Mucosa of descending colon (tissue), 3 donors: ENCODE measurements at regions not wholly inside any gene's neighbourhood (a gene's known extent, or its start where the extent isn't known, plus 50 kb on each side); places are given as distances from the start of the nearest gene placed in this dataset.

Source experiments
- ATAC-seq: fragments of 200-7000 bp; cut with Tn5 transposase; one replicate; pipeline ENCODE4 v1.9.1; 2020; ENCODE audit warnings: mild to moderate bottlenecking, moderate library complexity
- DNase-seq, 3 donors: peaks; one replicate each; pipeline ENCODE4 v3.0.0-alpha.2; 2020
- H3K36me3 ChIP-seq: fragments of 200-600 bp; one replicate; pipeline ENCODE4 v1.8.0; 2021; ENCODE audit warnings: low read depth, mild to moderate bottlenecking
- H3K4me1 ChIP-seq: fragments of 200-600 bp; one replicate; pipeline ENCODE4 v1.8.0; 2021; ENCODE audit warnings: low read depth, mild to moderate bottlenecking
- H3K4me3 ChIP-seq: fragments of 200-600 bp; one replicate; pipeline ENCODE4 v1.8.0; 2021; ENCODE audit warnings: mild to moderate bottlenecking
- H3K9me3 ChIP-seq: fragments of 200-600 bp; one replicate; pipeline ENCODE4 v1.8.0; 2021; ENCODE audit warnings: mild to moderate bottlenecking
- CTCF ChIP-seq: fragments of 200-600 bp; IDR thresholded peaks from one replicate; pipeline ENCODE4 v1.8.0; 2022; ENCODE audit warnings: antibody characterized with exemption, mild to moderate bottlenecking
- intact Hi-C, 2 donors: fragments of 100-400 bp; cut with DNase I in 1 of 2; cut with micrococcal nuclease in 1 of 2; formaldehyde crosslinking; loops; one replicate each; pipeline versions ENCODE4 v1.11.0 to v1.11.1; 2022; cut with DNase I, micrococcal nuclease
- donor health status: DM: no; HTN: no; CAD: no; lungs with moderate emphysema.
- donor health status: DM: no; HTN: no; CAD: no.
- donor health status: DM: no; HTN: yes; CAD: no.

GRCh38 chr13:110097013-110097412, 209.9 kb downstream of the COL4A1 start:
- TF ChIP-seq CTCF, result no peak
- intact Hi-C loops, result no loop called here
- ATAC-seq (no peak), DNase-seq (no peak)
- no peaks in the 10 kb centered on the region for H3K36me3 ChIP-seq
- H3K4me1 ChIP-seq, result peaks cover 5% of the 10 kb centered on the region
- no peak overlapping the region for H3K4me3 ChIP-seq
- H3K9me3 ChIP-seq, result peaks cover 2% of the 10 kb centered on the region

- DNase-seq (no peak), ATAC-seq (no peak)
- Histone ChIP-seq H3K9me3 (no peaks in the 10 kb centered on the region), H3K36me3 (no peaks in the 10 kb centered on the region), H3K4me1 (peaks cover 5% of the 10 kb centered on the region), H3K4me3 (no peak overlapping the region)
- intact Hi-C loops, result no loop called here
- TF ChIP-seq CTCF, result no peak
Observed at GRCh38 chr13:110092831-110093247, 214.1 kb downstream of the COL4A1 start.

GRCh38 chr13:110089815-110090214, 217.1 kb downstream of the COL4A1 start:
- no peak for DNase-seq
- intact Hi-C loops, result no loop called here
- Histone ChIP-seq H3K9me3 (peaks cover 6% of the 10 kb centered on the region), H3K36me3 (no peaks in the 10 kb centered on the region), H3K4me3 (no peak overlapping the region), H3K4me1 (peaks cover 3% of the 10 kb centered on the region)
- no peak for ATAC-seq
- no peak for TF ChIP-seq CTCF

GRCh38 chr13:110089100-110089499, 217.9 kb downstream of the COL4A1 start:
- H3K9me3 ChIP-seq, result peaks cover 6% of the 10 kb centered on the region
- H3K36me3 ChIP-seq, result no peaks in the 10 kb centered on the region
- intact Hi-C loops, result no loop called here
- H3K4me1 ChIP-seq, result no peaks in the 10 kb centered on the region
- ATAC-seq (no peak), DNase-seq (no peak)
- H3K4me3 ChIP-seq, result no peak overlapping the region
- no peak for TF ChIP-seq CTCF

GRCh38 chr13:110073982-110074381, 233.0 kb downstream of the COL4A1 start:
- no peak for ATAC-seq
- intact Hi-C loops, result no loop called here
- no peak for DNase-seq
- Histone ChIP-seq H3K9me3 (no peaks in the 10 kb centered on the region), H3K36me3 (no peaks in the 10 kb centered on the region), H3K4me3 (no peak overlapping the region), H3K4me1 (no peaks in the 10 kb centered on the region)
- TF ChIP-seq CTCF, result no peak

- ATAC-seq, result no peak
- intact Hi-C loops, result no loop called here
Observed at GRCh38 chr13:110070511-110071120, 236.3 kb downstream of the COL4A1 start.

More at GRCh38 chr13:110070511-110071120, 236.3 kb downstream of the COL4A1 start:
- DNase-seq, result no peak
- no peaks in the 10 kb centered on the region for H3K36me3 ChIP-seq
- no peaks in the 10 kb centered on the region for H3K9me3 ChIP-seq
- no peak for TF ChIP-seq CTCF
- no peak overlapping the region for H3K4me3 ChIP-seq
- no peaks in the 10 kb centered on the region for H3K4me1 ChIP-seq
